ENCODE measurements at regions not wholly inside any gene's neighbourhood (a gene's known extent, or its start where the extent isn't known, plus 50 kb on each side); places are given as distances from the start of the nearest gene placed in this dataset.
"Not testable (repeated sequence)": the region's sequence is repeated elsewhere in the genome, so short reads cannot be mapped to it uniquely, and the experiment has no call there.

DNA sequence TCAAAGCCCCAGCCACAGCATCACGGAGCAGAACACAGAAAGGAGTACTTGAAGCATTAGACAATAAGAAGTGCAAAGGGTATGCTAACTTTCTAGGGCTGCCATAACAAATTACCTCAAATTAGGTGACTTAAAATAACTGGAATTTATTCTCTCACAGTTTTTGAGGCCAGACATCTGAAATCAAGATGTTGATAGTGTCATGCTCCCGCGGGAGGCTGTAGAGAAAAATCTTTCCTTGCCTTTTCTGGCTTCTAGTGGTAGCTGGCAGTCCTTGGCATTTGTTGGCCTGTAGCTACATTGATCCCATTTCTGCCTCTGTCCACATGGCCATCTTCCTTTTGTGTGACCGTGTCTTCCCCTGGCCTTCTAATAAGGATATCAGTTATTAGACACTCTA is 51.9 kb upstream of the SPDL1 start:
- no peak overlapping the region for H3K27ac ChIP-seq
- TF ChIP-seq CTCF (conservative IDR thresholded peaks at IDR 0.05) (no peak), ZFX (IDR thresholded peaks at IDR 0.05) (no peak)

GRCh38 chr5:169527863-169528262 is 55.7 kb upstream of the SPDL1 start:
- no peak overlapping the region for H3K27ac ChIP-seq
- no peak for TF ChIP-seq CTCF (conservative IDR thresholded peaks at IDR 0.05)
- TF ChIP-seq ZFX (IDR thresholded peaks at IDR 0.05): no peak

- TF ChIP-seq ZFX (IDR thresholded peaks at IDR 0.05) (no peak), CTCF (conservative IDR thresholded peaks at IDR 0.05) (no peak)
- H3K27ac ChIP-seq: no peak overlapping the region
Observed at GRCh38 chr5:169527066-169527465, 56.5 kb upstream of the SPDL1 start.

- H3K27ac ChIP-seq: no peak overlapping the region
- TF ChIP-seq ZFX (IDR thresholded peaks at IDR 0.05): no peak
- no peak for TF ChIP-seq CTCF (conservative IDR thresholded peaks at IDR 0.05)
Observed at GRCh38 chr5:169522851-169523250, 60.7 kb upstream of the SPDL1 start.

DNA sequence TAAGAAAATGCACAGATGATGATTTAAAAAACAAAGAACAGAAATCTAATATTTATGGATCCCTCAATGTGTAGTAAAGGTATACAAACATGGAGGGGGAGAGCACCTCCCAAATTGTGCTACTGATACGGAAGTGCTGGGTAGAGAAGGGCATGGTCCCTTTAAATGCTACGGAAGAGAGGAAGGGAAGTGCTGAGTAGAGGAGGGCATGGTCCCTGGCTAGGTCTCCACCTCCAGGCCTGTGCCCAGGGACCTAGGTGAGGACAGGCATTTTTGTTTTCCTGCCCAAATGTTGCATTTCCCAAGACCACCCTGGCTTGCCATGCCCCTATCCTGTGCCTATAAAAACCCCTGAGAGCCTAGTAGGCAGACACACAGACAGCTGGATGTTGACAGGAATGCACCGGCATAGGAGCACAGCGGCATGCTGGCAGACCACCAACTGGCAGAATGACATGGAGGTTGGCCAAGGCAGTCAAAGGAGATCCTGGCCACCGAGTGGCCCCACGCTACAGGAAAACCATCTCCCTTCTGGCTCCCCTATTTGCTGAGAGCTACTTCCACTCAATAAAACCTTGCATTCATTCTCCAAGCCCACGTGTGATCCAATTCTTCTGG is 62.1 kb upstream of the SPDL1 start:
- no peak overlapping the region for H3K27ac ChIP-seq
- TF ChIP-seq CTCF (conservative IDR thresholded peaks at IDR 0.05): no peak
- TF ChIP-seq ZFX (IDR thresholded peaks at IDR 0.05): no peak

GRCh38 chr5:169519358-169519757 is 64.2 kb upstream of the SPDL1 start:
- TF ChIP-seq ZFX (IDR thresholded peaks at IDR 0.05): no peak
- TF ChIP-seq CTCF (conservative IDR thresholded peaks at IDR 0.05): no peak
- H3K27ac ChIP-seq: no peak overlapping the region

DNA sequence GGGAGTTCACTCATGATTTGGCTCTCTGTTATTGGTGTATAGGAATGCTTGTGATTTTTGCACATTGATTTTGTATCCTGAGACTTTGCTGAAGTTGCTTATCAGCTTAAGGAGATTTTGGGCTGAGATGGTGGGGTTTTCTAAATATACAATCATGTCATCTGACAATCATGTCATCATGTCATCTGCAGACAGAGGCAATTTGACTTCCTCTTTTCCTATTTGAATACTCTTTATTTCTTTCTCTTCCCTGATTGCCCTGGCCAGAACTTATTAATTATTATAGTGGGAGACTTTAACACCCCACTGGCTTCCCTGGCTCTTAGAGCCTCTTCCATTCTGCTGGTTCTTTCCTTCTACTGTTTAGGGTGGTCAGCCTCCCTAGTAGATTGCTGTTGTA is 64.8 kb upstream of the SPDL1 start:
- H3K27ac ChIP-seq: not testable (repeated sequence)

DNA sequence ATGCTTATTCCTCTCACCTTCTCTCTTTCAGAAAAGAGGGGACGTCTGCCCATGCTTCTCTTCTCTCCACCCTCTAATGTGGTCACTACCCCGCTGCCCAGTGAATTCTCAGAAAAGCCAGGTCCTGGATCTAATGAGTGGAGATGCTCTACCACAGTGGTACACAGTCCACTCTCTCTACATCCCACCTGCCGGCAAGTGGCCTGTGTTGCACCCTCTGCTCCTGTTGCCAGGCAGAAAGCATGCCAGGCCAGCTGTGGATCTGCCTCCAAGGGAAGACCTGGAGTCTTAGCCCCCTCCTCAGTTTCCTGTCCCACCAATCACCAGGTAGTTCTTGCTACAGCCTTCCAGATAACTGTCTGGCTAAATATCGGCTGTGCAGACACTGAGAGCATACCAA is 71.2 kb upstream of the SPDL1 start:
- H3K27ac ChIP-seq: no peak overlapping the region
- no peak for TF ChIP-seq ZFX (IDR thresholded peaks at IDR 0.05)
- no peak for TF ChIP-seq CTCF (conservative IDR thresholded peaks at IDR 0.05)

Data from C4-2B (cell line).